Kidney capillary endothelial cell (primary cell): ENCODE measurements at regions not wholly inside any gene's neighbourhood (a gene's known extent, or its start where the extent isn't known, plus 50 kb on each side); places are given as distances from the start of the nearest gene placed in this dataset.

Source experiments
- DNase-seq: peaks from one replicate; pipeline ENCODE4 v3.0.0-alpha.2; 2018; ENCODE audit warnings: low spot score

DNA sequence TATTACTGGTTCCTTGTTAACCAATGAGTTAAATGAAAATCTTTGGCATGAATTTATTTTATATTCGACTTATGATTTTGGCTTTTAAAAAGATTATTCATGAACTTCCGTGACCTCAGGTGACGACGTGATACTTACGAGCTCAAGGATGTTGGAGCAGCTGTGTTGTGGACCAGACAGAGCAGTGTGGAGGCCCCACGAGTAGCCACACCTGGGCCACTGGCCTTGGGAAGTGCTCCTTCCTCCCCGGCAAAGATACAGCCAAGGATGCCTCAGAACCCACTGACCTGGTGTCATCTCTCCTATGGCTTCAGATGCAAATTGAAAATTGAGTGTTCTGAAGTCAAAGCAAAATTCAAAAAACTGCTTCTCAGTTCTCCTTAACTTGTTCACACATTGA is 147.5 kb upstream of the PPP2R2D start:
- DNase-seq, result no peak

DNA sequence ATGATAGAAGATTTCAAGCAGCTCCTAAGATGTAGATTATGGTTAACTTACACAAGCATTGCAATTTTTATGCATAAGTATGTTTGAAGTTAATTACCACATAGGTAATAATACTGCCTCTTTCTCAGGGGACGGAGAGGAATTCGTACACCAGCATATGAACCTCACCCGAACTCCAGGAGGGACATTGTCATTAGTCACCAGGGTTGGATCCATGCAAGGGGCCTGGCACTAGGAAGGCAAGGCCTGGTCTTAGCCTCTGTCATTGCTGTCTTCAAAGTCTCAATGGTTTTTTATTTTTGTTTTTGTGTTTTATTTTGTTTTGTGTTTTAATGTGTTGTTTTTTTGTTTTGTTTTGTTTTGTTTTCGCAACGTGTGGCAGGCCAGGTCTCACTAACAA is 145.6 kb upstream of the PPP2R2D start:
- no peak for DNase-seq

DNA sequence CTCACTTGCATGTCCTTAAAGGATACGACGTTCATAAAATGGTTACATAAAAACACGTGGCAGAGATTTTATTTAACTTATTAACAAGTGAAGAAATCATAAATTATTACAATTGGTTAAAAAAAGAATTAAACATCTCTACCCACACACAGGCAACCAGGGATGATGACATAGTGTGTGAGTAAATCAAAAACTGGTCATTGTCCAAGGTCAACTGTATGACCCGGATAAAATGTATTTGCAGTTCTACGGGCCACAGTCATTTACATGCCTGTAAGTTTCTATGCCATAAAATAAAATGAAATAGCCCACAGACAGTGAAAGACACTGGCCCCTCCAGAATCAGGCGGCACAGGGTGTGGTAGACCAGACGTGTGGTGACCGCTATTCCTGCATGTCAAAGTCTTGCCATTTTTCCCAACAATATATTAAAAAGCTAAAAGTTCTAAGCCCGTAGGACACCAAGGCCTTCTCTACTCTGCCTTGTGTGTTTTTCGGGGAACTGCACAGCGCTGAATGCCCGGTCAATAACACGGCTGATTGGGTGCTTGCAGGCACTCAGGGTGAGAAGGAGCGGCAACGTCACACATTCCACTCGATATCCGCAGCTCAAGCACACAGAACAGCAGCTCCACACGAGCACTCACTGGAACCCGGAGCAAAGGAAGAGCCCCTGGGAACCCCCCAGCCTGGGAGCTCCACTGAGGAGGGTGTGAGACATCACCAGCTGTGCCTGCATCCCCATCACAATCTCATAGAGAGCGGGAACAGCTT is 143.3 kb upstream of the PPP2R2D start:
- no peak for DNase-seq

DNA sequence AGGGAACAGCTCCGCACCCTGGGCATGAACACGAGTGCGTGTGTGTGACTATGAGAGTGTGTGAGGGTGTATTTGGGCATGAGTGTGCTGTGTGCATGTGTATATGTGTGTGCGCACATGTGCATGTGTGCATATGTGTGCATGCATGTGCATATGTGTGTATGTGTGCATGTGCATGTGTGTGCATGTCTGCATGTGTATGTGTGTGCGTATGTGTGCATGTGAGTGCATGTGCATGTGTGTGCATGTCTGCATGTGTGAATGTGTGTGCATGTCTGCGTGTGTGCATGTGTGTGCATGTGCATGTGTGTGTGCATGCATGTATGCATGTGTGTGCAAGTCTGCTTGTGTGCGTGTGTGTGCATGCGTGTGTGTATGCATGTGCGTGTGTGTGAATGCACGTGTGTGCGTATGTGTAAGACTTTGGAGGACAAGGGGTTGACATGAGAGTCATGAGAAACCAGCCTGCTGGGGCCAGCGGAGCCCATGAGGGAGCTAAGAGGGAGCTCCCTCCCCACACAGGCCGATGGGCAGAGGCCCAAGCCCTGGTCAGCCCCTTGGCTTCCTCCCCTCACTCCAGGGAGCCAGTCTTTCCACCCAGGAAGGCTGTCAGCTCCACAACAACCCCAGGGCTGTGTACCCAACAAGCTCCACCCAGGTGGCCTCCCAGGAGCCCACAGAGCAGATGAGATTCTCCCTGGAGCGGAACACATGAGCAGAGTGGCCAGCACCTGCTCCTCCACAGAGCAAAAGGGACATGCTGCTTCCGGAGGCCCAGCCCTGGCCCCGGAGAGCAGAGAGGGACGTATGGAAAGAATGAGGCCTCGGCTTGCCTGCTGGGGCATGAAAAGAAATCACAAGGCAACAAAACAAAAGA is 142.5 kb upstream of the PPP2R2D start:
- no peak for DNase-seq

DNA sequence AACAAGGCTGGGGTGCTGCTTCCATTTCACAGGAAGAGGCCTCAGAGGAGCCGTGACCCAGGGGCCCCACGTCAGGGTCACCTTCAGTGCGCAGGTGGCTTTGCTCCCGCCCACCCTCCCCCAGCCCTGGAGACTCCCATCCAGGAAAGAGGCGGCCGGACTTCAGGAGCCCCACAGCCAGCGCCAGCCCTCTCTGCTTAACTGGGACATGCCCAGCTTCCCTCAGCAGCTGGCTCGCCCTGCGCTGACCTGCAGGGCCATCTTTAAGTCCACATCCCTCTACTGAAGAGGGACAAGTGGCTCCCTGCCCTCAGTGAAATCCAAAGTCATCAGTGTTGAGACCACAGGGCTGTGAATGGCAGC is 141.9 kb upstream of the PPP2R2D start:
- no peak for DNase-seq

DNA sequence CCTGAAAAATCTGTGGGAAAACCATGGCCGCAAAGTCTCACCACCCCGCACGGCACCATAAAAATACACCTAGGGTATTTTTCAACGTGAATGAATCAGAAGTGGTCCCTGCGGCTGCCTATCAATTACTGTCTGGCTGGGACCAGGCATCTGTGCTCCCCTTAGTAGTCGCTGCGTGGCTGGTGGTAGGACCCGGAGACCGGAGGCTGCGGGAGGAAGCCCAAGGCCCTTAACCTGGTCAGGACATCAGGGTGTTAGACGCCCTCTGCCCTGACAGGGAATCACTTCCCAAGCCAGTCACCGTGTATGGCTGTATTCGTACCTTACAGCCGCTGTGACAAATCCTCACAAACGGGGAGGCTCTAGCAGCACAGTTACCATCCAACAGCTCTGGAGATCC is 141.5 kb upstream of the PPP2R2D start:
- DNase-seq, result no peak

DNA sequence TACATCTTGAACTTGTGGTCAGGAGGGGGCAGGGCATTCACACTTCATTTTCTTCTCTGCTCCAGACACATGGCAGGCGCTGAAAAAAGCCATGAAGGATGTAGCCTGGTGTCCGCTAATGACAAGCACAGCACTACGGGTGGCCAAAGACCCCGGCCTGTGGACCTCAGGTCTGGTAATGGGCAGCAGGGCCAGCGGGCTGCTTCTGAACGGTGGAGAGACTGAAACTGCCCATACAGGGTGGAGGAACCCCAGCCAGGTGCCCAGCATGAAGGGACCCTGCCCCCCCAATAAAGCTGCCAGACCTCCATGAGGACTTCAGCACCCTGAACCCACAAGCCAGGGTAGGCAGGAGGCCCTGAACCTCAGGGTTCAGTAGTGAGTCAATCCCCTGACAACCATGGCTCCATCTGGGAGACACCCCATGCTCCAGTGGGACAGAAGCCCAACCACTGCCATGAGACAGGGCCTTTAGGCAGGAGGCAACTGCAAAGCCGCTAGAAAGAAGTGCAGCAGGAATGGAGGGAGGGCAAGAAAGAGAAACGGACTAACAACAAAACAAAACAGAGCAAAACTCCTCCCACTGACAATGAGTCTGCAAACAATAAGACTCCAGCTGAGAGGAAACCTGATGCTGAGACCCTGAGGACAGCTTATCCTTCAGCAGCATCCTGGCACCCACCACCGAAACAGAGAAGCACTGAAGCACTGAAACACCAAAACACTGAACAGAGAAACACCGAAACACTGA is 140.2 kb upstream of the PPP2R2D start:
- DNase-seq, result no peak

DNA sequence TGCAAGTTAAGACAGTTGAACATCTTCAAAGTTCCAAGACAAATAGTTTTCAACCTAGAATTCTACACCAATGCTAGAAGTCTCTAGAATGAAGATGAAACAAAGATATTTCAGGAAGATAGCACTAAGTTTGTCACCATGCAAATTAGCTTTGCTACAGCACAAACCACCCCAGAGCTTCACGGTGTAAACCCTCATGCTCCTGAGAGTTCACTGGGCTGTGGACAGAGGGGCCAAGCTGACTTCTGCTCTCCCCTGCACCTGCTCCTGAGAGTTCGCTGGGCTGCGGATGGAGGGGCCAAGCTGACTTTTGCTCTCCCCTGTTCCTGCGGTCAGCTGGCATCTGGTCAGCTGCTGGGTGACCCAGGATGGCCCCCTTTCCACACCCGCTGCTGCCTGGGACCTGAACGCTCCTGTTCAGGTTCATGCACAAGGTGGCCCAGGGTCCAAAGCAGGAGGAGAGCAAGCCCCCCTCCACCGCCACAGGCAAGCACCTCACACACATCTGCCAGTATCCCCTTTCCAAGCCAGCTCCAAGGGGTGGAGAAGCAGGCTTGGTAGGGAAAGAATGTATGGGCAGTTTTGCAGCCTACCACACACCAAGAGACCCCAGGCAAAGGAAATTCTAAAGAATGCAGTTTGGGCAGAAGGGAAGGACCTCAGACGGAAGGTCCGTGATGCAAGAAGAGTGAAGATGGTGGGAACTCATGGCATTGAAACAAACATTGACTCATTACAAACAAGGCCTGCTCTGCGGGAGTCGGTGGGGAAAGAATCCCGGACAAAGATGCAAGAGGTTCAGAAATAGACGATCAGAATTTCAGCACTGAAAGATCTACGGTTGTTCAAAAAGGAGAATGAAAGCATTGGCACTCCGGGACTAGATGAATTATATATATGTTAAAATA is 137.8 kb upstream of the PPP2R2D start:
- DNase-seq, result no peak

DNA sequence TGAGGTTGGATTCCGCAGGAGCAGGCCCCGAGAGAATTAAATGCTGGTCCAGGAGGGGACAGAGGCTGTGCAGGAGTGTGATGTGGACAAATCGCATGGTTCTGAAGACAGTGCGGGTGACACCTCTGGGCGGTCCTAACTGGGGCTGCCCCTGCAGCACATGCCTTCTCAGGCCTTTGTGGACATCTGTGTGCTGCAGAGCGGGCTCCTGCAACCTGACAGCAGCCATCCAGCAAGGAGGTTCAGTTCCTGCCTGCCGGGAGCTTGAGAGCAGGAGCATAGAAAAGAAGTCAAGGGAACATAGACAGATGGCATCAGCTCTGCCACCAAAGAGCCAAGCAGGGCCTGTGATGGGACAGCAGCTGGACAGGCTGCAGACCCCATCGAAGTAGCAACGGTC is 135.9 kb upstream of the PPP2R2D start:
- DNase-seq, result no peak

DNA sequence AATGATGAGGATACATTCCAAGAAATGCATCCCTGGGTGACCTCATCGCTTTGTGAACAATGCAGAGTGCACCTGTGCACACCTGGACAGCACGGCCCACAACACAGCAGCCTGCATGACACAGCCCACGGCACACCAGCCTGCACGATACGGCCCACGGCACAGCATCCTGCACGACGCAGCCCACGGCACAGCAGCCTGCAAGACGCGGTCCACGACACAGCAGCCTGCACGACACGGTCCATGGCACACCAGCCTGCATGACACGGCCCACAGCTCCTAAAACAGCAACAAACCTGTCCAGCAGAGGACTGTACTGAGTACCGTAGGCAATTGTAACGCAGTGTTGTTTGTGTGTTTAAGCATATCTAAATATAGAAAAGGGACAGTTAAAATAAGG is 134.7 kb upstream of the PPP2R2D start:
- no peak for DNase-seq

DNA sequence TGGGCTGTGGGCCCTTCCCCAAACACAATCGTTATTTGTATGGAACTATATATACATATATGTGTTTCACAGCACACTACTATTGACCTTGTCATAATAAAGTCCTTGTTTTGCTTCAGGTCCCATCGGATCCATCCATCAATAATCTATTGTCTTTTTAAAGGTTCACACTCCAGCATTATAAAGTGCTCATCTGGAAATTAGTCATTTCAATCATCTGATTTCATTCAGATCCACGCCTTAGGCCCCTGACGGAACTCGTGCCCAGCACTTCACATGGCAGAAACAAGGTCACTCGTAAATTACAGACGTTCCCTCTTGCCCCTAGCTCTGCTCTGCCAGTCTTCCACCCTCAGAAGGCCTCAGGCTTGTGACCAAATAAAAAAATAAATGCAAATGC is 133.1 kb upstream of the PPP2R2D start:
- DNase-seq, result no peak

DNA sequence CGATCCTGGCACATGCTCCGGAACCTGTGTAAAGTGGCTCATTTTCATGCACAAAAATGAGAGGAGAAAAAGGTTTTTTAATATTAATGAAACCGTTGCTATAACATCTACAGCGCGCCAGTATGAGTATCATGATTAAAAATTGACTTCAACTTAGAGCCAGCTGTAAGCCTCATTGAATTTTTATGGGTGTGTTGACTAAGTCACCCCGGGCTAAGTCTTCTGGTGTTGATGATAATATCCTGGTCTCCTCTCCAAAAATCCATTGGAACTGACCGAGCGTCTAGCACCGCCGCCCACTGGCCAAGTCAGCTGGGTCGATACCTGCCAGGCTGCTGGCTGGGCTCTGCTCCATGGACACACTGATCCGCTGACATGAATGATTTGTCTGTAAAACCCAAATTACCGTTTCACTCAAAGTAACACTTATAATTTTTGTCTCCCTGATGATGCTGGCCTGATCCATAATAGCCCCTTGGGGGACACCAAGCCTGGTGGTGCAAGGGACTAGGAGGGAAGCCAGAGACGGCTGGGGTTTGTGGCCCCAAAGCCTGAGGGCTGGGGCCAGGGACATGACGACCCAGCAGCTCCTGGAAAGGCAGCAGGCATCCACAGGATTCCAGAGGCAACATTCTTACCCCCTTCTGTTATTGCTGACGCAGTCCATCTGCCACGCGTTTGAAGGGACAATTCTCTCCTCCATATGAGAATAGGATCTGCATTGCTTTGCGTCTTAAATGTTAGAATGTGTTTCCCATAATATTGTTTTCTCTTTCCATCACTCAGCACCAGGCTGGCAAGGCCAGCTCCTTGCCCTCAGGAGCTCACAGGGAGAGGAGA is 131.0 kb upstream of the PPP2R2D start:
- no peak for DNase-seq

DNA sequence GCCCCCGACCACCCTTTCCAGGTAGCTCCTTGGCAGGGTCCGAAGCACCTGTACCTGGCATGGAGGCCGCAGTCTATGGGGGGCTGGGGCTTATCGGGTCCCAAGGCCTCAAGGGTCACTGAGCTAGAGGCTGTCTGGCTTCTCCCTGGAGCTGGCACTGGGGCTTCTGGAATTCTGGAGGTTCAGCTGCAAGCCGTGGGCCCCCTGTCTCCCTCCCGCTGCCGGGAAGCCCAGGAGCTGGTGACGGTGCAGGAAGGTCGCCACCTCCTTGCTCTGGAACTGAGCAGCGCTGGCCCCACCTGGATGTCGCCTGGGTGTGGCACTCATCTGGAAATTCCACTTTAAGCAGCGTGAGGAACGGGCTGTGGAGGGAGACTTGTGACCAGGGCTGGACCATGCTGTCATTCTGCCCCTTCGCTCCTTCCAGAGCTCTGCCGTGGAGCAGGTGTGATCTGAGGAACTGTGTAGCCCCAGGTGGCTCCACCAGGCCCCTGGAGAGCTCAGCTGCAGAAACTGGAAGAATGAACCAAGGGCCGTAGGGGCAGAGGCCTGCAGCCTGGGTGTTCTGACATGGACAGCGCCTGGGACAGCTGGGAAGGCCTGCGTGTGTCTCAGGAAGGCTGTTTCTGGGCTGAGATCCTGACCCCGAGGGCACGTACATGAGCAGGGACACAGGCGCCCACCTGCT is 129.7 kb upstream of the PPP2R2D start:
- DNase-seq, result no peak

DNA sequence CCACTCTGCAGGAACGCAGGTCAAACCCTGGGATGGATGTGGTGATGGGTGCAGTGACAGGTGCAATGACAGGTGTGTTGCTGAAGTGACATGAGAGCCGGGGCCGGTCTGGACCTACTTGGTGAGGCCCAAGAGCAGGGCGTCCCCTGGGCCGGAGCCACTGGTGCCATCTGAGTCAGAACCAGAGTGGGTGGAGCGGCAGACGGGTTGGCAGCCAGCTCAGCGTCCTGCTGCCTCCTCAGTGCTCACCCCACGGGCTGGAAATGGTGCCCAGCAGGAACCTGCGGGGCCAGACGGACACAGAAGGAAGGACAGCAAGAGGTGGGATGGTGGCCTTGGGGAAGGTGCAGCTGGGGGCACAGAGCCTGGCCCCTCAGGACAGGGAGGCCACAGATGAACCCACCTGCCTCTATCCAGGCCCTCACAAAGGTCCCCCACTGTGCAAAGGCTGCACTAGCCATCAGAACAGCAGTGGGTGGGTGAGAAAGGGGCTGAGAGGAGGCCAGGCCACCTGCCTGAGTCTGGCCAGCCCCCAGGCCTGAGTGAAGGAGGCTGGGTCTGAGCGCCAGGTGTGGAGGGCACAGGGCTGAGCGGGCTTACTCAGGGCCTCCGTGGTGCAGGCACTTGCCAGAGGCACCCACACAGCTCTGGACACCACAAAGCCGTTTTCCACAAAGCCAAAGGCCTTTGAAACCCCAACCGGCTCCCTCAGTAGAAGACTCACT is 129.0 kb upstream of the PPP2R2D start:
- no peak for DNase-seq

DNA sequence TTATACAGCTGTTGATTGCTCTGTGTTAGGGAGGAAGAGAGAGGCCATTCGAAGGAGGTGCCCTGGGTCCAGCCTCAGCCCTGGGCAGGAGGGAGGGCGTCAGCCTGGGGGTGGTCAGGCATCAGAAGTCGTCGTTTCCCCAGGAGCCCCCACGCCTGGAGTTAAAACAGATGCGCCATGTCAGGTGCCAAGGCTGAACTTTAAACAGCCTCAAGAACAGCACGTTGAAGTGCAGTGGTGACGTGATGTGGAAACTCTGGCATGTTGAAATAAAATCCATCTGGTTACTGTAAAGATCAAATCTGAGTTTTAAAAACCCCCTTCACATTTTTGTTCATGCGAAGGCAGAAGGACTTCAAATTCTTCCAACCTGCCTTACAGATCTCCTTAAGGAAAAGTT is 128.4 kb upstream of the PPP2R2D start:
- DNase-seq, result no peak

DNA sequence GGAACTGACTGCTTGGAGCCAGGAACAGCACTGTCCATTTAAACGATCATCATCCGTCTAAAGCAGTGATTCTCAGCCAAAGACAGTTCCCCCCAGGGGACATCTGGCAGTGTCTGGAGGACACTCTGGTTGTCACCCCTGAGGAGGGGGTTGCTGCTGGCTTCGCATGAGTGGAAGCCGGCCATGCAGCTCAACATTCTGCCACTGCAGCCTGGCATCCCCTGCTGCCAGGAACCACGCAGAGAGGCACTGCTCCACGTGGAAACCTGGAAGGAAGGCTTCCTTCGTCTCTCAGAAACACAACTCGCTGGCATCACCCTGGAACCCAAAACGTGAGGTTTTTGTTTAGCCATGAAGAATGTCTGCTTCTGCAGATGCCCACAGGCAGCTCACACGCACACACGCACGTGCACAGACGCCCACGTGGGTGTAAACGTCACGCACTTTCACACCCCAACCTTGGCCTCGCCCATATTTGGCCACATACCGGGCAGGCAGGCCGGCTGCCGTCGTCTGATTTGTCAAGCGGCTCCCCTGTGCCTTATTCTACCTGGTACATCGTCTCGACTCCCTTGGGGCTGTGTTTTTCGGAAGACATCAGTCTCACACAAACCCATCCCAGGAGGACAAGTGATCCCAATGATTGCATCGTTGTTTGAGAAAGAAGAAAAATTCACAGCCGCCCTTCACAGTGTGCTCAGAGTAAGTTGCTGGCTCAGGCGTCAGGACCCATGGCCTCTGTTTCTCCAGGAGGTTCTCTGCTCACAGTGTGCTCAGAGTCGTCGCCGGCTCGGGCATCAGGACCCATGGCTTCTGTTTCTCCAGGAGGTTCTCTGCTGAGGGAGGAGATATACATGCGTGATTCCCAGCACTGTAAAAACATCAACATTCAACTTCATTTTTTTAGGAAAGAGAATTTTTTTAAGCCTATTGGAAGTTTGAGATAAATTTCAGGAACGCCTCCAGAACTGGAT is 127.2 kb upstream of the PPP2R2D start:
- DNase-seq, result no peak

DNA sequence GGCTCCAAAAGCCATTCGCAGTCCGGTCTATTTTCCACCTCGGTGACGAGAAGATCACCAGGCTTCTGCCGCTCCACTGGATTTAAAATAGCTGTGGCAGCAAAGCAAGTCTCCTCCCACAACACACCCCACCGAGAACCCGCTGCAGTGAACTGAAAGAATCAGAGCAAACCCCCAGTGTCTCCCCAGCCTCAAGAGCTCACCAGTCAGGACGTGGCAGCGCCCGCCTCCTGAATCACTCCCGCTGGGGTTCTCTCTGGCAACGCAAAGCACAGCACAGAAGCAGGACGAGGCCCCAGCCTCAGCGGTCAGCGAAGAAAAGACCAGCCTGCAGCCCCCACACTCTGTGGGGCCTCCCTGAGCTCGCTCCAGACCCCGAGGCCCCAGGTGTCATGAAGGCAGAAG is 126.1 kb upstream of the PPP2R2D start:
- no peak for DNase-seq

DNA sequence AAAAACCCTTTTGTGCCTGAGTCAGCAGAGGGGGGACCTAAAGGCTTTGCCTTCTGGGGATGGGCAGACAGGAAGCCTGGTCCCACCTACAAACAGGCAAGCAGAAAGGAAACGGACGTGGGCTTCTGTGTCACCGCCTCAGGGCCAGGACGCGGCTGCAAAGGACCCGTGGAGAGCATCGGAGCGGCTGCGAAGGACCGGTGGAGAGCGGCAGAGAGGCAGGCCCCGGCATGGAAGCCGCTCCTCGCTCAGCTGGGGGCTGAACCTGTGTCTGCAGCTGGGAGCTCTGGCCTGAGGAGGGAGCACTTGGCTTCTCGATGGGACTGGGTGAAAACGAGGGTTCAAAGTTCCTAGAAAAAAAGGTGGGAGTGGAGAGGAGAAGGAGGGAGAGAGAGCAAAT is 125.4 kb upstream of the PPP2R2D start:
- no peak for DNase-seq
